IMR-90 (cell line): ENCODE measurements at regions not wholly inside any gene's neighbourhood (a gene's known extent, or its start where the extent isn't known, plus 50 kb on each side); places are given as distances from the start of the nearest gene placed in this dataset.

Experiments used
- ATAC-seq: fragments of 200-7000 bp; cut with Tn5 transposase; 2 replicates; pipeline ENCODE4 v1.9.1; 2020; ENCODE audit warnings: low read depth, mild to moderate bottlenecking, moderate library complexity
- BruUV-seq: library from RNA; stranded (reverse); fragments of 400-500 nt; replicated peaks from 2 replicates; lab custom pipeline; 2021; lab: Mats Ljungman, UMichigan
- CTCF ChIA-PET: fragments of 300-600 bp; formaldehyde crosslinking; extraction: SDS; loops from one replicate; lab custom pipeline; 2021; ENCODE audit warnings: antibody characterized with exemption; lab: Yijun Ruan, JAX
- POLR2A ChIA-PET: fragments of 300-600 bp; sonication (Branson Sonifier 250); formaldehyde crosslinking; loops from one replicate; lab custom pipeline; 2022; ENCODE audit warnings: antibody characterized with exemption; ENCODE audit not compliant: unreplicated experiment; lab: Charles Lee
- DNase-seq: peaks from one replicate; pipeline ENCODE4 v3.0.0; 2013
- H2AFZ ChIP-seq: replicated peaks from 2 replicates; pipeline ENCODE3; 2013; ENCODE audit warnings: low read length, mild to moderate bottlenecking; ENCODE audit not compliant: poor library complexity
- H2AK5ac ChIP-seq: 2 replicates; pipeline ENCODE4 v1.6.1; 2013; ENCODE audit warnings: low read depth, low read length, inconsistent platforms
- H2AK9ac ChIP-seq: replicated peaks from 2 replicates; pipeline ENCODE3; 2013; ENCODE audit warnings: mild to moderate bottlenecking, low read depth, low read length, moderate library complexity; ENCODE audit not compliant: poor library complexity
- H2BK120ac ChIP-seq: 2 replicates; pipeline ENCODE4 v1.6.1; 2013; ENCODE audit warnings: low read depth, low read length, inconsistent platforms
- H2BK15ac ChIP-seq: 3 replicates; pipeline ENCODE4 v1.6.1; 2013; ENCODE audit warnings: low read depth, low read length, inconsistent platforms
- H2BK20ac ChIP-seq: 2 replicates; pipeline ENCODE4 v1.6.1; 2013; ENCODE audit warnings: low read depth, mild to moderate bottlenecking, inconsistent platforms, low read length, moderate library complexity
- H2BK5ac ChIP-seq: 2 replicates; pipeline ENCODE4 v1.6.1; 2013; ENCODE audit warnings: mild to moderate bottlenecking, low read depth, low read length, inconsistent platforms; ENCODE audit not compliant: poor library complexity, severe bottlenecking
- H3K14ac ChIP-seq: replicated peaks from 2 replicates; pipeline ENCODE4 v1.6.1; 2013; ENCODE audit warnings: low read depth, low read length, inconsistent platforms
- H3K18ac ChIP-seq: 2 replicates; pipeline ENCODE4 v1.6.1; 2013; ENCODE audit warnings: low read depth, low read length, control low read depth
- H3K23ac ChIP-seq: 2 replicates; pipeline ENCODE4 v1.6.1; 2013; ENCODE audit warnings: low read depth, low read length, inconsistent platforms
- H3K27ac ChIP-seq: 2 replicates; pipeline ENCODE4 v1.5.1; 2013; ENCODE audit warnings: mild to moderate bottlenecking, control low read depth, low read length; ENCODE audit not compliant: insufficient read depth
- H3K27me3 ChIP-seq: 2 replicates; pipeline ENCODE4 v1.6.1; 2013; ENCODE audit warnings: low read length; ENCODE audit not compliant: control insufficient read depth, insufficient read depth
- H3K36me3 ChIP-seq: 2 replicates; pipeline ENCODE4 v1.6.1; 2013; ENCODE audit warnings: low read length, mixed read lengths; ENCODE audit not compliant: control insufficient read depth, insufficient read depth
- H3K4ac ChIP-seq: 2 replicates; pipeline ENCODE4 v1.6.1; 2013; ENCODE audit warnings: low read depth, low read length, inconsistent platforms
- H3K4me1 ChIP-seq: 2 replicates; pipeline ENCODE4 v1.6.1; 2013; ENCODE audit warnings: low read length, mixed read lengths; ENCODE audit not compliant: control insufficient read depth, insufficient read depth
- H3K4me2 ChIP-seq: 2 replicates; pipeline ENCODE4 v1.6.1; 2013; ENCODE audit warnings: low read depth, mild to moderate bottlenecking, control low read depth, low read length, moderate library complexity
- H3K4me3 ChIP-seq: 2 replicates; pipeline ENCODE4 v1.5.1; 2013; ENCODE audit warnings: low read depth, mild to moderate bottlenecking, control low read depth, low read length, moderate library complexity; ENCODE audit not compliant: insufficient read depth
- H3K56ac ChIP-seq: 2 replicates; pipeline ENCODE4 v1.6.1; 2013; ENCODE audit warnings: low read length, inconsistent platforms; ENCODE audit not compliant: insufficient read depth; ENCODE audit errors: extremely low read depth
- H3K79me1 ChIP-seq, 2 experiments: 2 replicates each; pipeline ENCODE4 v1.6.1; 2013; ENCODE audit warnings: low read length in 2 of 2, inconsistent platforms in 1 of 2, low read depth in 1 of 2
- H3K9ac ChIP-seq: 2 replicates; pipeline ENCODE4 v1.6.1; 2013; ENCODE audit warnings: low read depth, low read length, control low read depth
- H3K9me1 ChIP-seq: 2 replicates; pipeline ENCODE4 v1.6.1; 2013; ENCODE audit warnings: low read length, inconsistent platforms; ENCODE audit not compliant: insufficient read depth
- H3K9me3 ChIP-seq: 2 replicates; pipeline ENCODE4 v1.6.1; 2013; ENCODE audit warnings: low read length; ENCODE audit not compliant: control insufficient read depth, insufficient read depth
- H4K20me1 ChIP-seq: 2 replicates; pipeline ENCODE4 v1.6.1; 2013; ENCODE audit warnings: low read length, inconsistent platforms; ENCODE audit not compliant: insufficient read depth
- H4K5ac ChIP-seq: 2 replicates; pipeline ENCODE4 v1.6.1; 2013; ENCODE audit warnings: mild to moderate bottlenecking, low read depth, low read length, control low read depth
- H4K8ac ChIP-seq, 2 experiments: 2 replicates each; pipeline ENCODE4 v1.6.1; 2013; ENCODE audit warnings: low read depth in 2 of 2, low read length in 2 of 2, control low read depth in 1 of 2, inconsistent platforms in 1 of 2
- H4K91ac ChIP-seq: 2 replicates; pipeline ENCODE4 v1.6.1; 2013; ENCODE audit warnings: low read depth, low read length, inconsistent platforms; ENCODE audit not compliant: insufficient read depth
- FOS ChIP-seq: fragments of 150-350 bp; IDR thresholded peaks from 2 replicates; pipeline ENCODE4 v1.6.1; 2016; ENCODE audit warnings: low read depth, low read length
- MAZ ChIP-seq: IDR thresholded peaks from 2 replicates; pipeline ENCODE4 v1.6.1; 2012; ENCODE audit warnings: low read depth, mild to moderate bottlenecking, low read length, improper control_type of control experiment, moderate library complexity, borderline replicate concordance
- MXI1 ChIP-seq: IDR thresholded peaks from 2 replicates; pipeline ENCODE4 v1.6.1; 2012; ENCODE audit warnings: low read depth, mild to moderate bottlenecking, low read length, moderate library complexity, borderline replicate concordance
- NFE2L2 ChIP-seq: fragments of 150-350 bp; IDR thresholded peaks from 2 replicates; pipeline ENCODE4 v1.6.1; 2016; ENCODE audit warnings: low read depth, mild to moderate bottlenecking, low read length
- POLR2A ChIP-seq: IDR thresholded peaks from 2 replicates; pipeline ENCODE4 v1.6.1; 2012; ENCODE audit warnings: mild to moderate bottlenecking, low read depth, low read length
- RCOR1 ChIP-seq: IDR thresholded peaks from 2 replicates; pipeline ENCODE4 v1.6.1; 2012; ENCODE audit warnings: mild to moderate bottlenecking, low read length, improper control_type of control experiment; ENCODE audit not compliant: insufficient replicate concordance
- SMC3 ChIP-seq: fragments of 150-350 bp; IDR thresholded peaks from 2 replicates; pipeline ENCODE4 v1.6.1; 2016; ENCODE audit warnings: low read depth, mild to moderate bottlenecking, antibody characterized with exemption, low read length, moderate library complexity
- WGBS, 2 experiments: methylation state at CpG; one replicate each; pipeline versions ENCODE4 v1.1.5 to v1.1.7; 2013; ENCODE audit warnings: missing lambda C conversion rate in 2 of 2; ENCODE audit not compliant: insufficient read length in 1 of 2; ENCODE audit errors: extremely low coverage in 2 of 2; 5-methylcytosine and 5-hydroxymethylcytosine counted together
- dilution Hi-C: fragments of 300-500 bp; cut with HindIII; formaldehyde crosslinking; loops from one replicate; pipeline ENCODE4 v1.14.3; 2018; ENCODE audit warnings: low sequenced_read_pairs; ENCODE audit not compliant: unreplicated experiment
- in situ Hi-C: fragments of 300-500 bp; cut with MboI; formaldehyde crosslinking; loops from 3 replicates; pipeline ENCODE4 v1.14.3; 2019; ENCODE audit warnings: low sequenced_read_pairs, inconsistent platforms, mixed read lengths
- intact Hi-C: fragments of 100-400 bp; cut with micrococcal nuclease; formaldehyde crosslinking; loops from 2 replicates; pipeline ENCODE4 v1.10.0; 2022

GRCh38 chr22:27575348-27575747 is 226.2 kb downstream of the MN1 start:
- H3K9me3 ChIP-seq: peaks cover 10% of the 10 kb centered on the region
- H3K18ac ChIP-seq: no peak overlapping the region
- ChIA-PET CTCF (no interaction called here), POLR2A (no interaction called here)
- H2BK20ac ChIP-seq: no peak overlapping the region
- peaks cover 60% of the 10 kb centered on the region for H3K27me3 ChIP-seq
- no peak overlapping the region for H3K9ac ChIP-seq
- no peak overlapping the region for H3K4me2 ChIP-seq
- H2AK9ac ChIP-seq: no peak overlapping the region
- dilution Hi-C loops (no loop called here), in situ Hi-C loops (no loop called here), intact Hi-C loops (no loop called here)
- no peak overlapping the region for H3K4me3 ChIP-seq
- H2BK120ac ChIP-seq: no peak overlapping the region
- H3K79me1 ChIP-seq: no peaks in the 10 kb centered on the region
- H3K56ac ChIP-seq: no peak overlapping the region
- H3K36me3 ChIP-seq: no peaks in the 10 kb centered on the region
- no peak overlapping the region for H3K4ac ChIP-seq
- H3K27ac ChIP-seq: no peak overlapping the region
- H2BK15ac ChIP-seq: no peak overlapping the region
- ATAC-seq (no peak), DNase-seq (no peak)
- H3K23ac ChIP-seq: no peak overlapping the region
- H2BK5ac ChIP-seq: no peak overlapping the region
- no peak overlapping the region for H2AK5ac ChIP-seq
- H4K20me1 ChIP-seq: no peaks in the 10 kb centered on the region
- no TSS peak for BruUV-seq
- no peak overlapping the region for H2AFZ ChIP-seq
- H4K8ac ChIP-seq: no peak overlapping the region
- H3K14ac ChIP-seq: no peak overlapping the region
- no peaks in the 10 kb centered on the region; the same call in 1 of the 2 replicates for H3K4me1 ChIP-seq
- no peak overlapping the region for H4K91ac ChIP-seq
- no peak overlapping the region for H4K5ac ChIP-seq
- 65% methylated on average over 2 of the region's 8 CpGs; no CpG with 5 or more reads in 1 of the 2 experiments for WGBS, 2 experiments
- H3K9me1 ChIP-seq: peaks cover 3% of the 10 kb centered on the region
- TF ChIP-seq SMC3 (no peak), POLR2A (no peak), MXI1 (no peak), MAZ (no peak), NFE2L2 (no peak), FOS (no peak), RCOR1 (no peak)
